Stimulated activated naive CD8-positive, alpha-beta T cell treated with anti-CD3 and anti-CD28 coated beads, Interleukin-15, amount 100 ng/mL, for 72 hours (primary cell): ENCODE measurements at regions not wholly inside any gene's neighbourhood (a gene's known extent, or its start where the extent isn't known, plus 50 kb on each side); places are given as distances from the start of the nearest gene placed in this dataset.
"Not testable (repeated sequence)": the region's sequence is repeated elsewhere in the genome, so short reads cannot be mapped to it uniquely, and the experiment has no call there.

Experiments
- ATAC-seq: fragments of 150-1000 bp; cut with Tn5 transposase; 2 replicates; pipeline ENCODE4 v1.10.0; 2021; ENCODE audit warnings: mild to moderate bottlenecking, moderate library complexity
- DNase-seq, 2 donors: peaks; one replicate each; pipeline ENCODE4 v3.0.0; 2021 to 2022
- H3K27ac Mint-ChIP-seq, 2 donors: one replicate each; pipeline ENCODE4 v1.8.0; 2022; ENCODE audit warnings: mild to moderate bottlenecking in 2 of 2, mixed read lengths in 2 of 2, moderate library complexity in 2 of 2
- H3K27me3 Mint-ChIP-seq: one replicate; pipeline ENCODE4 v1.8.0; 2022; ENCODE audit warnings: mixed read lengths
- H3K4me1 Mint-ChIP-seq: one replicate; pipeline ENCODE4 v1.8.0; 2022; ENCODE audit warnings: mild to moderate bottlenecking, mixed read lengths
- H3K4me3 Mint-ChIP-seq, 2 donors: one replicate each; pipeline ENCODE4 v1.8.0; 2022; ENCODE audit warnings: mild to moderate bottlenecking in 2 of 2, mixed read lengths in 2 of 2, moderate library complexity in 1 of 2
- H3K9me3 Mint-ChIP-seq, 2 donors: one replicate each; pipeline ENCODE4 v1.8.0; 2022; ENCODE audit warnings: mixed read lengths in 2 of 2

DNA sequence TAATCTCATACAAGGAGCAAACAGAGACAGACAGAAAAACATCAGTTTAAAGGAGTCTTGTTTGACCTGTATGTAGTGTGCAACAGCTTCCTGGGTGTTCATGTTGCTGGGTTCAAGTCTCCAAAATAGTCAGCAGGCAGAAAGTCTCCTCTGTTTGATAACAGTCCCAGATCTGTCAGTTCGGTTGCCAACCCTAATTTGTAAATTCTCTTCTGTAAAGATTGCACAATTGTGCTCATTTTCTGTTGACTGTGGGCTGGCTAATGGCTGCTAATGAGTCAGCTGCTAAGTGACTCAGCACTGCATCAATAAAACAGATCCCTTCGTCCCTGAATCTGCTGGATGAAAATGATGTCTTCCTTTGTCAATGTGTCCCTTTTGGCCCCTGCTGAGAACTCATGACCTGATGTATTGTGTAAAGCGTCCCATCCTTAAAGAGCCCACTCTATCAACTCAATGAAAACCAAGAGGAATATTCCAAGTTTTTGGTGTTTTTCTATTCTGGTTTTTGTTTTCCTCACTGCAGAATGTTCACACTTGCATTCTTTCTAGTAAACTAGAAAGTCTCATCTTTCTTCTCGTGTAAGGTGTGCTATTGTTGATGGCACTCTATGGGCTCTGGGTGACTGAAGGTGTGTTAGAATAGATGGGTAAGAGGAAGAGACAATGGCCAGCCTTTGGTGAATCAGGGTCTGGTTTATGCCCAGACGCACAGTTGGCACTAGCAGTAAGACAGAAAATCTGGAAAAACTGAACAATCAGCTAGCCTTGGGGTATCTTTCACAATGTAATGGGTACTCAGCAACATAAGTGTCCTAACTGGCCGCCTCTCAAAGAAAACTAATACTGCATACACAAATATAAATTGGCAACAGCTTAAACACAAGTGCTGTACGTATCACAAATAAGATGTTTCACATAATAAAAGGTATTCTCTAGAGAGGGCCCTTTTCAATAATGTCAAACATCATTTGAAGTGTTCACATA is 75.1 kb upstream of the SIPA1L2 start:
- peaks cover 0 to 4% of the 10 kb centered on the region in 2 donors for H3K9me3 Mint-ChIP-seq
- H3K27me3 Mint-ChIP-seq: no peaks in the 10 kb centered on the region
- ATAC-seq (peak; percentile 65), DNase-seq (no peak)
- no peak overlapping the region for H3K27ac Mint-ChIP-seq
- no peak overlapping the region for H3K4me3 Mint-ChIP-seq
- peaks cover 6% of the 10 kb centered on the region for H3K4me1 Mint-ChIP-seq

DNA sequence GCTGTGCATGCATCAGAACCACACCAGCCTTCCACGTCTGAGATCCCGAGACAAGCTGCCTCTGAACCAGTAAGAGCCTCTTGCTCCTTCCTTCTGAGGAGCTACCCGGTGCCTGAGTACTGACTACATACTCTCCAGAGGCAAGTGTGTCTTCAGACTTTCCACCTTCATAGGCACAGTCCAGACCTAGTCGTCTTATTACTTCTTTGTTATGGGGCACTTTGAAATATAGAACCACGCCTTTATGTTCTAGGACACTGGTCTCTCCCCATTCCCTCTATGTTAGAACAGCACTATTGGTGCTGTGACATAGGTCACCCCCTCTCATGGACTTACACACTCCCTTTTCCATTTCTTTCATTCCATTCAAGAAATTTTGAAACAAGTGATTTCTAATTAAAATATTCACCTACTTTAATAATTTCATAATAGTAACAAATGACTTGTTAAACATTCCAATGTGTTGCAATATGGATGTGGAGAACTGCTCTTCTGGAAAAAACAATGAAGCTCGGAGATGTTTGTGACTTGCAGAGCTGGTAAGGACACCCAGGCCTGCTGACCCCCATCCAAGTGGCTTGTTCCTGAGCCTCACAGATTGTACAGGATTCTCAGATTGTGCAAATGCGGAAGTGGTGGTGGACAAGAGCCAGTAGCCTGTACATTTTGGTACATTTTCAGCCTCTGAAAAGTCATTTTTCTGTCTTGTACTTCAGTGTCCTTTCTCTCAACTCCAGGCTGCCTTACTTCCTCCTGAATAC is 76.1 kb upstream of the SIPA1L2 start:
- Mint-ChIP-seq H3K27ac (no peak overlapping the region), H3K4me1 (peaks cover 6% of the 10 kb centered on the region), H3K4me3 (no peak overlapping the region), H3K9me3 (peaks cover 0 to 4% of the 10 kb centered on the region in 2 donors), H3K27me3 (no peaks in the 10 kb centered on the region)
- no peak for ATAC-seq
- no peak for DNase-seq

DNA sequence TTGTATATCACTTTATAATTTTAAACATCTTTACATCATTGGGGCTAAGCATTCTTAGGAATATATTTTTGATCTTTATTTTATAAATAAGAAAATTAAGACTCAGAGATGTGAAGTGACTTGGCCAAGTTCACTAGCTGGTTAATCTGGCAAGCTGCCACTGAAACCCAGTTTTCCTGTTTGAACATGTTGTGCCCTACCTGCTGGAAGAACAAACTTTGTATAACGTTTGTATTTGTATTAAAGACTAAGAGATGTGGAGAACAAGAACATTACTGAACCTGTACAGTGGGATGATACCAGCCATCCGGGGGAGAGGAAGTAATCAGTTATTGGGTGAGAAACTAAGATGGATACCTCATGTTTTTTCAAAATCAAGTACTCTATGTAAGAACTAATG is 77.2 kb upstream of the SIPA1L2 start:
- H3K9me3 Mint-ChIP-seq: peaks cover 0 to under 1% of the 10 kb centered on the region in 2 donors
- DNase-seq (no peak), ATAC-seq (no peak)
- H3K4me1 Mint-ChIP-seq: peaks cover 6% of the 10 kb centered on the region
- H3K27ac Mint-ChIP-seq: no peak overlapping the region
- H3K4me3 Mint-ChIP-seq: no peak overlapping the region
- no peaks in the 10 kb centered on the region for H3K27me3 Mint-ChIP-seq

DNA sequence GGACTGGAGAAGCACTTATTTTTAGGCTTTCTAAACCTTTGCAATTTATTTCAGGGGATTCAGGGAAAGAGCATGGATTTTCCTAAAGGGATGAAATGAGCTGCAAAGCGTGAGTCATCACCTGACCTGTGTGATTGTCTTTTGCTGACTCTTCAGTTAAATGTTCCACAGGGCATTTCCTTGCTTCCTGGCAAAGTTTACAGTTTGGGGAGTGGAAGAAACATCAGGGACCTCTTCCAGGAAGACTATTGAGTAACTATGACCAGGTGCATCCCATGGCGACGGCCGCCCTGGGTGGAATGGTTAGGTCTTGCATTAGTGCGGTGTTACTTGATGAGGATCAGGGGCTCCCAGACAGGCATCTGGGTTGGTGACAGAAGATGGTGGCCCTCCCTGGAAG is 79.5 kb upstream of the SIPA1L2 start:
- H3K27me3 Mint-ChIP-seq: no peaks in the 10 kb centered on the region
- DNase-seq (no peak), ATAC-seq (no peak)
- no peak overlapping the region for H3K4me3 Mint-ChIP-seq
- H3K27ac Mint-ChIP-seq: no peak overlapping the region
- H3K4me1 Mint-ChIP-seq: peaks cover 6% of the 10 kb centered on the region
- peaks cover 0 to 13% of the 10 kb centered on the region in 2 donors for H3K9me3 Mint-ChIP-seq

DNA sequence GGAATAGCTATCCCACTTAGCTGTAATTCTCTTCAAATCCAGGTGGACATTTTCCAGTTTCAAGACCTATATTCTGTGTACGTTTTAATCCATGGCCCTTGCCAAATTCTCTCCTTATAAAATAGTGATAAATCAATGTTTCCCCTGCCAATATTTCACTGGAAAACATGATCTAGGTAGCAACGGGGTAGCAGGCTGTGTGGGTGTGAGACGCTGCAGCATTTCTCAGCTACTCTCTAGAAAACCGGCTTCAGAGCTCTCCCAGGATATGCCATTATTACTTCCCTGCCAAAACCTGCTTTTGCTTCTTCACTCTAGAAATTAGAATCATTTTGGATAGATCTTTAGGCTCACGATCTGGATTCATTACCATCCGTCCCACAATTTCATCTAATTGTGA is 82.1 kb upstream of the SIPA1L2 start:
- no peak overlapping the region for H3K4me3 Mint-ChIP-seq
- peaks cover 2 to 13% of the 10 kb centered on the region in 2 donors for H3K9me3 Mint-ChIP-seq
- H3K4me1 Mint-ChIP-seq: no peaks in the 10 kb centered on the region
- H3K27ac Mint-ChIP-seq: no peak overlapping the region
- ATAC-seq (no peak), DNase-seq (no peak)
- no peaks in the 10 kb centered on the region for H3K27me3 Mint-ChIP-seq

DNA sequence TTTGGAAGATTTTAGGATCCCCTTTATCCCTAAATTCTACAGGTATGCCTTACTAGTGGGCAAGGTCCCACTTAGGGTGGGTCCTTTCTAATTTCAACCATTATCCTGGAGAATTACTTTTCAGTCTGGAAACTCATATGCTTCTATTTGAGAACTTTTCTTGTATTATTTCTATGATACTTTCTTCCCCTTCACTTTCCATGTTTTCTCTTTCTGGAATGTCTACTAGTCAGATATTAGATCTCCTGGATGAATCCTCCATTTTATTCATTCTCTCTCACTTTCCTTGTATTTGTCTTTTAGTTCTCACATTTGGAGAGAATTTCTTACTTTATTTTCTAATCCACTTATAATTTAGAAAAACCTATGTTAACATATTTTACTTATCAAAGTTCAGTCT is 83.9 kb upstream of the SIPA1L2 start:
- Mint-ChIP-seq H3K27ac (no peak overlapping the region), H3K9me3 (peaks cover 12 to 27% of the 10 kb centered on the region in 2 donors), H3K4me1 (no peaks in the 10 kb centered on the region), H3K4me3 (no peak overlapping the region), H3K27me3 (no peaks in the 10 kb centered on the region)
- ATAC-seq (no peak), DNase-seq (no peak)

DNA sequence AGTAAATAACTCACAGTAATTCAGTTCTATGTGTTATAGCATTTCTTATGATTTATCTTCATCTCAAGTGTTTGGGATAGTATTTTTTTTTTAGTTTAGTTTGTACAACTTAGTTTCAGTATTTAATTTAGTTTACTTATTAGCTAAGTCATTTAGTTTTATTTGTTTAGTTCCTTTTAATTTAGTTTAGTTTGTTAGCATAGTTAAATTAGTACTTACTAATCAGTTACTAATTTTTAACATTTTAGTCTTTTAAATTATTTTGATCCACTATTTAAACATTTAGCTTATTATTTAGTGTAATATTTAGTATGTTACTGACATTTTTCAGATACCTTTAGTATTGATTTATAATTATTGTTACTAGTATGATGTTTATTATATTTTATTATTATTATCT is 85.2 kb upstream of the SIPA1L2 start:
- Mint-ChIP-seq H3K4me1 (no peaks in the 10 kb centered on the region), H3K27ac (no peak overlapping the region), H3K4me3 (no peak overlapping the region), H3K27me3 (peaks cover 4% of the 10 kb centered on the region), H3K9me3 (peaks cover 12 to 32% of the 10 kb centered on the region in 2 donors)
- ATAC-seq (no peak), DNase-seq (no peak)

DNA sequence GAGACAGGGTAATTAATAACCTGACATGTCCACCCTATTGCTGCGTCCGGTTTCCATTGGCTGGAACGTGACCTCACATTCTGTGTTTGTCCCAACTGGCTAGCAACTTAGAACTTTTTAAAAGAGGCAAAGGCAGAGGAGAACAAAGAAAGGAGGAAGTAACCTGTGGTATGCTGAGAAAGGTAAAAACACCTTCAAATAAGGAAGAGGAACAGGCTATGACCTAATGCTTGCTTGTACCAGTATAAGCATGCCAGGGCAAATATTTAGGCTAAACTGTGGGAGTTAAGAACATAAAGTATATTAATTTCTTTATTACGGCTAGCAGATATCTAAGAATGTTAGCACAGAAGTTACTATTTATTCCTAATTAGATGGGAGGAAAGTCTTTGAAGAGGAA is 87.3 kb upstream of the MAP10 start:
- not testable (repeated sequence) for H3K27ac Mint-ChIP-seq, DNase-seq, H3K4me3 Mint-ChIP-seq, ATAC-seq, H3K4me1 Mint-ChIP-seq
- Mint-ChIP-seq H3K27me3 (peaks cover 13% of the 10 kb centered on the region), H3K9me3 (peaks cover 12 to 26% of the 10 kb centered on the region in 2 donors)

DNA sequence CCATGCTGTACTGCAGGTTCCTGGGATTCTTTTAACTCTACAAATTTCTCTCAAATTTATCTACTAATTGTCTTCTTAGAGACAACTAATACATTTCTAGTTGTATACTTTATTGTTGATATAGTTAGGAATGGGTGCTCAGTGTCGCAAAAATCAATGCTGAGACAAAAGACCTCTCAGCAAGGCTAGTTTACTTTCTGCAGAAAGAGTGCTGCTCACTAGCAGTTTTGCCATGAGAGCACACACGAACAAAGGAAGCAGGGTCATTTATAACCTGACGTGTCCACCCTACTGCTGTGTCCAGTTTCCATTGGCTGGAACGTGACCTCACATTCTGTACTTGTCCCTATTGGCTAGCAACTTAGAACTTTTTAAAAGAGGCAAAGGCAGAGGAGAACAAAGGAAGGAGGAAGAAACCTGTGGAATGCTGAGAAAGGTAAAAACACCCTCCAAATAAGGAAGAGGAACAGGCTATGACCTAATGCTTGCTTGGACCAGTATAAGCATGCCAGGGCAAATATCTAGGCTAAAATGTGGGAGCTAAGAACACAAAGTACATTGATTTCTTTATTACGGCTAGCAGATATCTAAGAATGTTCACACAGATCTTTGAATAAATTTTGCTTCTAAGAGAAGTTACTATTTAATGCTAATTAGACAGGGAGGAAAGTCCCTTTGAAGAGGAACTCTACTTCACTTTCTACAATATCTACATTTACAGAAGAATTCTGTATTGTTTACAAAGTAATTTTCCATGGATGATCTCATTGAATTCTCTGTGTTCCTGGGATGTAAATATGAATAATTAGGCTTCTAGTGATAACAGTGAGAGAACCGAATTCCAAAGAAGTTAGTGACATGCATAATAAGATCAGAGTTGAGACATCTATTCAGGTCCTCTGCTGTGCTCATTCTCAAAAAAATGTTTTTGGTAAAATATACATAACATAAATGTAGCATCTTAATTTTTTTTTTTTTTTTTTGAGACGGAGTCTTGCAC is 86.0 kb upstream of the MAP10 start:
- H3K4me1 Mint-ChIP-seq: no peaks in the 10 kb centered on the region
- no peak overlapping the region for H3K27ac Mint-ChIP-seq
- H3K27me3 Mint-ChIP-seq: peaks cover 13% of the 10 kb centered on the region
- no peak for ATAC-seq
- peaks cover 12 to 19% of the 10 kb centered on the region in 2 donors for H3K9me3 Mint-ChIP-seq
- DNase-seq: no peak
- H3K4me3 Mint-ChIP-seq: no peak overlapping the region

DNA sequence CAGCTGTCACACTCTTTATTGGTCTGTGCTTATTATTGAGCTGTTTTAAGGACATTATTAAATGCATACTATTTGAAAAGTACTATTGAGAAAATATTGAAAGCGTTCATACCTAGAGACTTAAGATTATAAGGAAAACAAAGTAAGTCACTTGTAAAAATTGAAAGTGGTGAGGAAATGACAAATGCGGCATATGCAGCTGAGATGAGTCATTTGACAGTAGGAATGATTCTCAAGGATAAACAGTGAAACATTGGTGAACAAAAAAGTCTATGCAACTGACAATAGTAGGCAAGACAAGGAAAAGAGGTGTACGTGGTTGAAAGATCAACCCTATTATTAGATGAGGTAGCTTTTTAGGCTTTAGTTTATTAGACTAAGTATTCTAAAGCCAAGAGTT is 82.6 kb upstream of the MAP10 start:
- DNase-seq (no peak), ATAC-seq (no peak)
- Mint-ChIP-seq H3K4me3 (no peak overlapping the region), H3K9me3 (peaks cover 4 to 12% of the 10 kb centered on the region in 2 donors), H3K27me3 (peaks cover 16% of the 10 kb centered on the region), H3K4me1 (peaks cover 12% of the 10 kb centered on the region), H3K27ac (no peak overlapping the region)

DNA sequence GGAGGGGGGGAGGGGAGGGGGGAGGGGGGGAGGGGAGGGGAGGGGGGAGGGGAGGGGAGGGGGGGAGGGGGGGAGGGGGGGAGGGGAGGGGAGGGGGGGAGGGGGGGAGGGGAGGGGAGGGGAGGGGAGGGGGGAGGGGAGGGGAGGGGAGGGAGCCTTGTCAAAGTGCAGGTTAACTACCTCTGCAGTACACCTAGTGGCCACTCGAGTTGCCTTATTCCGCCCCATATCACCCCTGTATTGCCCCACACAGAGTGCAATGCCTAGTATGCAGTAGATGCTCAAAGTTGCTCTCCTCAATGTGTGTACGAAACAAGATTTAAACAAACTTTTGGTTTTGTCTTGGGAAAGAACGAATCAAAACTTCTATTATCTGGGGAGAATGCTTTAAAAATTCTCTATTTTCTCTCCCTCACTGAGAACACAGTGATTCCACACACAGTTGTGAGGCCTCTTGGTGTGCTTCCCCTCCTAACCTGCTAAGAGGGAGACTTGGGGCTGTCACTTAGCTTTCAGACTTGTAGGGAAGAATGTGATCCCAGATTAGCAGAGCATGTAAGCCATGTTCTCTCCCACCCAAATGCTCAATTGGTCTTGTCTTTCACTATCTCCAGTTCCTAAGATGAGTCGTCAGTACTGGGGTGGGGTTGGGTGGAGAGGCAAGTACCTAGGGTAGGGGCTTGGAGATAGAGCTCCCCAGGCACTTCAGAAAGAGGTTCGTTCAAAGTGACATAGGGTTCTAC is 79.7 kb upstream of the MAP10 start:
- H3K4me3 Mint-ChIP-seq: no peak overlapping the region
- ATAC-seq (peak; percentile 83), DNase-seq (peak in 1 of 2 donors; percentile 1)
- peaks cover 25% of the 10 kb centered on the region for H3K27me3 Mint-ChIP-seq
- H3K9me3 Mint-ChIP-seq: no peaks in the 10 kb centered on the region
- peaks cover 16% of the 10 kb centered on the region for H3K4me1 Mint-ChIP-seq
- H3K27ac Mint-ChIP-seq: no peak overlapping the region

DNA sequence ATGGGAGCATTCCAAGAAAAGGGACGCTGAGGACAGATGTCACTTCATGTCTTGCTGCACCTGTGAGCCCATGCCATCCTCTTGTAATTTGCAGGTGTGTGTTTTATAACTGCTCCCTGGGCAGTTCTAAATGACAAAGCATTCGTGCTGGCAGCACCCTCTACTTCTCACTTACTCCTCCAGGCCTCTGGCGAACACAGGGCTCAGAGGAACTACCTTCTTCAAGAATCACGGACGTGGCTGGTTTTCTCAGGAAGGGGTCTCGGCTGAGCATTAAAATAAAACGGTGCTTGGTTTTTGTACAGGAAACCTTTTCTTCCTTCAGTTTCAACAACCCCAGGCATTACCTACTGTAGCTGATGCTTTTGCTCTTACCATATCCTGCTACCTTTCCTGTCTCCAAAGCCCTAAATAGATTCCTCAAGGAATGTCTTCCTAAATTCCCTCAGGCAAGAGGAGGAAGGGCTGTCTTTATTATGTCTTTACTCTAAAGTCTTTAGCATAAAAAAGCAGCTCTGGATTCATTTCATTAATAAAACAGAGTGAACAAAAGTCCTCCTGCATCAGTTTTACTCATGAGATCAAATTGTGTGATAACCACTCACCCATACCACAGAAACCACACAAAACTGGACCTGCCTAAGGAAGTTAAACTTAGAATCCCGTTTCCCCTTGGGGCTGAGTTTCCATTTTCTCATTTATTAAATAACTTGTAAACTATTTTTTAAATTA is 79.0 kb upstream of the MAP10 start:
- ATAC-seq (peak; percentile 44), DNase-seq (no peak)
- H3K27ac Mint-ChIP-seq: no peak overlapping the region
- peaks cover 25% of the 10 kb centered on the region for H3K27me3 Mint-ChIP-seq
- no peak overlapping the region for H3K4me3 Mint-ChIP-seq
- no peaks in the 10 kb centered on the region for H3K9me3 Mint-ChIP-seq
- peaks cover 16% of the 10 kb centered on the region for H3K4me1 Mint-ChIP-seq

DNA sequence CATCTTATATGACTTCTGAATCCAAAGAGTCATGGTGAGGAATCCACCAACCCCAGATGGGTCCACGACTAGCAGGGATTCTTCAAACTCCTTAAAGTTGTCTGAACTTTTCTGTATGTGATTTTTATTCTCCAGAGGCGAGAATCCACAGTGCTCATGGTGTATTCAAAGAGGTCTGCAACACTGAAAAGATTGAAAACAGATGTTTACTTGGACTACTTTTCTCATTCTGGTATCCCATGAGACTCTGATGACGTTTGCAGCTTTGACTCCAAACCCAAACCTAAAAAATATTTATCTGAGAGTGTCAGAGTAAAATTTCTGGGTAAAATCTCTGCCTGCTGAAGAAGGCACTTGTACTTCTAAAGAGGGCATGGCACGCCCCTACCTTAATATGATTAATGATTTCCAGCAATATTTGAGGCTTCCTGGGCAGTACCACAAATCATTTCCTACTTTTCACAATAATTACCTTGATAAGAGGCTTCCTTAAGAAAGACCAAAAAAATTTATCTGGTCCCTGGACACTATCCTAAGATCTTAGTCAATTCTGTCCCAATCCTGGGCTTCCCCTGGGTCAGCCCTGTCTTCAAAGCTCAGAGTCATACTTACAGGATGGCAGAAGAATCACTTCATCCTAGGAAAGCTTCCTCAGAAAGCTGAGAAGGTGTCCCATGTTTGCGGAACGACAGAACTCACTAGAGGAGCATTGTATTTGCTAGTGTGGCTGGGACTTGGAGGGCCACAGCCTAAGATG is 76.5 kb upstream of the MAP10 start:
- DNase-seq: no peak
- Mint-ChIP-seq H3K4me1 (peaks cover 16% of the 10 kb centered on the region), H3K9me3 (no peaks in the 10 kb centered on the region), H3K27me3 (peaks cover 23% of the 10 kb centered on the region), H3K27ac (no peak overlapping the region), H3K4me3 (no peak overlapping the region)
- no peak for ATAC-seq
